Uterus (tissue), 2 donors: ENCODE measurements at regions not wholly inside any gene's neighbourhood (a gene's known extent, or its start where the extent isn't known, plus 50 kb on each side); places are given as distances from the start of the nearest gene placed in this dataset.

Experiments
- POLR2A ChIP-seq, 2 donors: fragments of 450-650 bp; IDR thresholded peaks; one replicate each; pipeline ENCODE4 v1.6.1; 2016; ENCODE audit warnings: antibody characterized with exemption in 2 of 2, mild to moderate bottlenecking in 1 of 2, moderate library complexity in 1 of 2
- TF ChIP-seq, protein P1 (sequence below), 4 experiments: fragments of 200-600 bp in 2 of 4; fragments of 450-650 bp in 2 of 4; sonication (generic) in 2 of 4; IDR thresholded peaks; one replicate each; pipeline ENCODE4 v1.5.1; 2016 to 2019; ENCODE audit warnings: antibody characterized with exemption in 4 of 4, mild to moderate bottlenecking in 2 of 4, moderate library complexity in 1 of 4

DNA sequence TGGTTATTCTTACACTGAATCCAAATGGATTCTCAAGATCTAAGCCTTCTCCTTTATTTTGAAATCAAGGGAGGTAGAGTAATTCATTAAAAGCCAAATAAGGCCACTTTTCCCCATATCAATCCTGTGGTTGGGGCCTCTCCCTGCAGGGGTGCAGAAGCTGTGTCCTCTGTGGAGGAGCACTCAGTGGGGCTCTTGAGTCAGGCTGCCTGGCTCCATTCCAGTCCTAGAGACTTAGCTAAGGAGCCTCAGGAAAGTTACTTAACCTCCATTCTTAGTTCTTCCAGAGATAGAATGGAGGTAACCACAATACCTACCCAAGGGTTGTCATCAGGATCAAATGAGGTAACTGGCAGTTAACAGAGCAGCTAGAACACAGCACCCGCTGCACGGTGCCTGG is 564.3 kb downstream of the CMPK2 start:
- TF ChIP-seq, protein P1, sequence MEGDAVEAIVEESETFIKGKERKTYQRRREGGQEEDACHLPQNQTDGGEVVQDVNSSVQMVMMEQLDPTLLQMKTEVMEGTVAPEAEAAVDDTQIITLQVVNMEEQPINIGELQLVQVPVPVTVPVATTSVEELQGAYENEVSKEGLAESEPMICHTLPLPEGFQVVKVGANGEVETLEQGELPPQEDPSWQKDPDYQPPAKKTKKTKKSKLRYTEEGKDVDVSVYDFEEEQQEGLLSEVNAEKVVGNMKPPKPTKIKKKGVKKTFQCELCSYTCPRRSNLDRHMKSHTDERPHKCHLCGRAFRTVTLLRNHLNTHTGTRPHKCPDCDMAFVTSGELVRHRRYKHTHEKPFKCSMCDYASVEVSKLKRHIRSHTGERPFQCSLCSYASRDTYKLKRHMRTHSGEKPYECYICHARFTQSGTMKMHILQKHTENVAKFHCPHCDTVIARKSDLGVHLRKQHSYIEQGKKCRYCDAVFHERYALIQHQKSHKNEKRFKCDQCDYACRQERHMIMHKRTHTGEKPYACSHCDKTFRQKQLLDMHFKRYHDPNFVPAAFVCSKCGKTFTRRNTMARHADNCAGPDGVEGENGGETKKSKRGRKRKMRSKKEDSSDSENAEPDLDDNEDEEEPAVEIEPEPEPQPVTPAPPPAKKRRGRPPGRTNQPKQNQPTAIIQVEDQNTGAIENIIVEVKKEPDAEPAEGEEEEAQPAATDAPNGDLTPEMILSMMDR (IDR thresholded peaks at IDR 0.05), result no peak
- no peak for TF ChIP-seq POLR2A (IDR thresholded peaks at IDR 0.05)
